ENCODE measurements at regions not wholly inside any gene's neighbourhood (a gene's known extent, or its start where the extent isn't known, plus 50 kb on each side); places are given as distances from the start of the nearest gene placed in this dataset.

- TF ChIP-seq CTCF (IDR thresholded peaks at IDR 0.05), result no peak
- no peak for TF ChIP-seq POLR2A (IDR thresholded peaks at IDR 0.05)
Measured at GRCh38 chr18:22285361-22286140, 116.2 kb downstream of the GATA6 start.

Data from esophagus squamous epithelium (tissue), 4 donors.